Left ventricle myocardium superior (tissue), 1 donor: ENCODE measurements at regions not wholly inside any gene's neighbourhood (a gene's known extent, or its start where the extent isn't known, plus 50 kb on each side); places are given as distances from the start of the nearest gene placed in this dataset.

Experiments used
- ATAC-seq: fragments of 200-7000 bp; cut with Tn5 transposase; one replicate; pipeline ENCODE4 v1.9.1; 2020; ENCODE audit warnings: mild to moderate bottlenecking, moderate library complexity
- DNase-seq: peaks from one replicate; pipeline ENCODE4 v3.0.0-alpha.2; 2020
- intact Hi-C: fragments of 100-400 bp; cut with micrococcal nuclease; formaldehyde crosslinking; loops from one replicate; pipeline ENCODE4 v1.11.0; 2022
- donor health status: DM: no; HTN: yes; CAD: no; lungs with severe emphysema.

GRCh38 chr2:198351647-198352046, 547.3 kb downstream of the PLCL1 start:
- DNase-seq: no peak
- intact Hi-C loops: no loop called here
- no peak for ATAC-seq

- ATAC-seq: no peak
- intact Hi-C loops: no loop called here
Observed at GRCh38 chr2:198347946-198348345, 543.6 kb downstream of the PLCL1 start.

GRCh38 chr2:198347349-198347748, 543.0 kb downstream of the PLCL1 start:
- ATAC-seq: no peak
- intact Hi-C loops: no loop called here
- DNase-seq: no peak

More at GRCh38 chr2:198347946-198348345, 543.6 kb downstream of the PLCL1 start:
- DNase-seq: no peak

GRCh38 chr2:198343471-198343870, 539.1 kb downstream of the PLCL1 start:
- intact Hi-C loops: no loop called here
- no peak for ATAC-seq

GRCh38 chr2:198340846-198341245, 536.5 kb downstream of the PLCL1 start:
- ATAC-seq: no peak
- intact Hi-C loops: no loop called here
- DNase-seq: no peak

More at GRCh38 chr2:198343471-198343870, 539.1 kb downstream of the PLCL1 start:
- no peak for DNase-seq

- no peak for DNase-seq
- intact Hi-C loops: no loop called here
Observed at GRCh38 chr2:198339116-198339515, 534.7 kb downstream of the PLCL1 start.

GRCh38 chr2:198337368-198337767, 533.0 kb downstream of the PLCL1 start:
- intact Hi-C loops: no loop called here
- DNase-seq (no peak), ATAC-seq (no peak)

More at GRCh38 chr2:198339116-198339515, 534.7 kb downstream of the PLCL1 start:
- ATAC-seq: no peak

GRCh38 chr2:198328454-198328853, 524.1 kb downstream of the PLCL1 start:
- no peak for ATAC-seq
- intact Hi-C loops: no loop called here
- no peak for DNase-seq

GRCh38 chr2:198327526-198327925, 523.1 kb downstream of the PLCL1 start:
- DNase-seq: no peak
- ATAC-seq: no peak
- intact Hi-C loops: no loop called here

- no peak for DNase-seq
- intact Hi-C loops: no loop called here
- no peak for ATAC-seq
Observed at GRCh38 chr2:198326431-198326830, 522.0 kb downstream of the PLCL1 start.

- intact Hi-C loops: no loop called here
- DNase-seq: no peak
- no peak for ATAC-seq
Observed at GRCh38 chr2:198325359-198325758, 521.0 kb downstream of the PLCL1 start.

- ATAC-seq: no peak
- no peak for DNase-seq
- intact Hi-C loops: no loop called here
Observed at GRCh38 chr2:198324071-198324470, 519.7 kb downstream of the PLCL1 start.

- no peak for ATAC-seq
- intact Hi-C loops: no loop called here
Observed at GRCh38 chr2:198322275-198322674, 517.9 kb downstream of the PLCL1 start.

GRCh38 chr2:198321522-198322088, 517.2 kb downstream of the PLCL1 start:
- DNase-seq: no peak
- intact Hi-C loops: no loop called here
- no peak for ATAC-seq

More at GRCh38 chr2:198322275-198322674, 517.9 kb downstream of the PLCL1 start:
- DNase-seq: no peak

GRCh38 chr2:198316852-198317396, 512.5 kb downstream of the PLCL1 start:
- DNase-seq: no peak
- intact Hi-C loops: loop anchor here (10.0 kb wide), 1 partner anchor 1428 kb away; no protein-coding TSS in a partner anchor
- no peak for ATAC-seq

- DNase-seq (no peak), ATAC-seq (no peak)
- intact Hi-C loops: loop anchor here (10.0 kb wide), 1 partner anchor 1429 kb away; no protein-coding TSS in a partner anchor
Observed at GRCh38 chr2:198315791-198316630, 511.6 kb downstream of the PLCL1 start.

GRCh38 chr2:198314559-198315153, 510.3 kb downstream of the PLCL1 start:
- intact Hi-C loops: loop anchor here (10.0 kb wide), 1 partner anchor 1430 kb away; no protein-coding TSS in a partner anchor
- ATAC-seq (no peak), DNase-seq (no peak)

GRCh38 chr2:198312596-198313483, 508.4 kb downstream of the PLCL1 start:
- intact Hi-C loops: loop anchor here (10.0 kb wide), 1 partner anchor 1432 kb away; no protein-coding TSS in a partner anchor
- no peak for ATAC-seq

GRCh38 chr2:198311020-198311419, 506.6 kb downstream of the PLCL1 start:
- ATAC-seq: no peak
- intact Hi-C loops: loop anchor here (10.0 kb wide), 1 partner anchor 1434 kb away; no protein-coding TSS in a partner anchor

More at GRCh38 chr2:198312596-198313483, 508.4 kb downstream of the PLCL1 start:
- DNase-seq: no peak

More at GRCh38 chr2:198311020-198311419, 506.6 kb downstream of the PLCL1 start:
- no peak for DNase-seq
